ENCODE measurements at regions not wholly inside any gene's neighbourhood (a gene's known extent, or its start where the extent isn't known, plus 50 kb on each side); places are given as distances from the start of the nearest gene placed in this dataset.
"Not testable (repeated sequence)": the region's sequence is repeated elsewhere in the genome, so short reads cannot be mapped to it uniquely, and the experiment has no call there.

GRCh38 chr3:20810555-20810954, 624.5 kb upstream of the SGO1 start:
- no peak for DNase-seq

DNA sequence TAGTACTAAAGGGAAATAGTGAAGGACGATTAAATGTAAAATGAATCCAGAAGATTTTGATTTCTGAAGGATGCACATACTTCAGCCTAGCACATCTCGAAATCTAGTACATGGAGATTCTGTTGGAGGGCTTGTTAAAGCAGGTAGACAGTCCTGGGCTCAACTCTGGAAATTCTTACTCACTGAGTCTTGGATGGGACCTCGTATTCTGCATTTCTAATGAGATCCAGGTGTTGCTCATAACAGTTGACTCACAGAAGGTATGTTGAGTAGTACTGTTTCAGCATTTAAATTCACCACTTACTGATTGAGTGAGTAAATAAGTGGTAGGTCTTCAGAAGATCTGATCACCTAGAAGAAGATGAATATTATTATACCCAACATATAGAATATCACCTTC, 623.4 kb upstream of the SGO1 start:
- no peak for DNase-seq

DNA sequence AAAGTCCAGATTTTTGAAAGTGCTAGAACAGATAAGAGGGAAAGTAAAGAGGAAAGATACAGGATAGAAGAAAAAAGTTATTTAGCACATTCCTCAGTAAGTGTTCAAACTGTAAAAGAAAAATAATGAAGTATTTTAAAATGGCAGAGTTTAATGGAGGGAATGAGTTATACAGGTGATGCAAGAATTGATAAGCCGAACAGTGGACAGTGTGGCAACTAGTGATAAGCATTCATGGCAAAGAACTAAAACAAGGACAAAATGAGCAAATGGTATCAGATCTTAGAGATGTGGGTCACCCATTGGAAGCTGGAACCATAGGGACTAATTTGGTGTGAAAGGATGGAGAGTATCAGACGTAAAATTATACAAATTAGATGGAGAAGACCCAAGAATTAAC, 622.9 kb upstream of the SGO1 start:
- no peak for DNase-seq

DNA sequence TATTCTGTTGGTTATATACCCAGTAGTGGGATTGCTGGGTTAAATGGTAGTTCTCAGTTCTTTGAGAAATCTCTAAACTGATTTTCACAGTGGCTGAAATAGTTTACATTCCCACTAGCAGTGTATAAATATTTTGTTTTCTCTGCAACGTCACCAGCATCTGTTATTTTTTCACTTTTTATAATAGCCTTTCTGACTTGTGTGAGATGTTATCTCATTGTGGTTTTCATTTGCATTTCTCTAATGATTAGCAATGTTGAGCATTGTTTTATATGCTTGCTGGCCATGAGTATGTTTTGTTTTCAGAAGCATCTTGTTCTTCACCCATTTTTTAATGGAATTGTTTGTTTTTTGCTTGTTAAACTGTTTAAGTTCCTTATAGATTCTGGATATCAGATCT, 612.7 kb upstream of the SGO1 start:
- DNase-seq: no peak

- no peak for DNase-seq
These were observed 601.0 kb upstream of the SGO1 start for GRCh38 chr3:20787005-20787404.

GRCh38 chr3:20776692-20777091, 590.7 kb upstream of the SGO1 start:
- DNase-seq: no peak

DNA sequence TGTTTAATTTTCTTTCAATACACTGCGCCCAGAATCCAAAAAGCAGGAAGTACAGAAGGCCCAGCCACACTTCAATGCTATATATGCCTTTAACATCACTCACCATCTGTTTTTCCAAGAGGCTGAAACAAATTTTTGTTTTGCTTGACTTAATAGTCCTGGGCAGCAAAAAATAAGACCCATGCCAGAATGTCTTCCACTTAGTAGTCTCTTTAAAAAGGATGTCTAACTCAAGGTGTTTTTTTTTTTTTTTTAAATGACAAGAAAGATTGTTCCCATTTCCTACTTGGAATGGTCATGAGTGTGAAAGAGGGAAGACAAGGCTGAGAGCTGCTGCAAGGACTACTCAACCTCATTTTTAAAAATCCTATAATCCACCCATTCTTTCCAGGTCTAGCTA, 590.3 kb upstream of the SGO1 start:
- no peak for DNase-seq

DNA sequence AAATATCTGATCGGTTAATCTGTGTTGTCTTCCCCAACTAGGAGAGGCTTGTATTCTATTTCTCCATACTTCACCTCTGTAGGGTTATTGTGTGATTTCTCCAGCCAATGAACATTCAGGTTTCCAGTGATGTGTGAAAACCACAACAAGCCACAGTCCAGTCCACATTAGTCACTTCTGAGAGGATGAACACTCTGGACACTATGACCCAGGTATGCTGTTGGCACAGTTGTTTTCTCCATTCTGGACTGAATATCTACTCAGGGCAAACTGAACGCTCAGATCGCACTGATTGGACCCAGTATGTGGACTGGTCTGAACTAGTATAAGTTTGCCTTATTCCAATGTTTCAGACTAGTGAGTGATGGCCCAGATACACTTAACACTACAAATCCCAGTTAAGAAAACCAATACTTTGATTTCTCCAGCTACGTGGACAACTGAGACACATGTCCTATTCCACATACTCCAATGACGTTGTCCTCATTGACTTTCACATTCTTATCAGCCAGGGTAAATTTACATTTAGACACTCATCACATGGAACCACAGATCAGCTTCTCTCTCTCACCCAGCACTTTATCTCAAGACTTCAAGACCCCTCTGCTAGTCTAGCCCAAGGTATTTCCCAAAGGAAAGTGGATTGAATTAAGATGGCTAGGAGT, 587.4 kb upstream of the SGO1 start:
- DNase-seq: no peak

- DNase-seq: no peak
These were observed 586.9 kb upstream of the SGO1 start for GRCh38 chr3:20772869-20773268.

DNA sequence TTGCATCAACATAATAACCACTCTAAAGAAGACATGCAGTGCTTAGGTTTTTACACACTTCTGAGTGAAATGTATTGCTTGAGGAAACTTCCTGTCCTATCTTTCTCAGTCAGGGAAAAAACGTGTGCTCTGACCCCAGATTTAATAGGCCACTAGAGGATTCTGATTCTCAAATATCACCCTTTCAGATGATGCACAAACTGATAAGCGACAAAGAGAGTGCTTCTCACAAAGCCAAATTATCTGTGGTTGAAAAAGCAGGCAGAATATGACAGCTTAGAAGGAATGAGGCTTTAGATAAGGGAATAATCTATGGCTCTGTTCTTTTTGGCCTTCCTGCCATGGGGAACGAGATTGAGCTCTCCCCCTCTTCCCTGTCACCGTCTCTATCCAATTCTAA, 583.4 kb upstream of the SGO1 start:
- DNase-seq: no peak

GRCh38 chr3:20760981-20761380, 575.0 kb upstream of the SGO1 start:
- DNase-seq: no peak

DNA sequence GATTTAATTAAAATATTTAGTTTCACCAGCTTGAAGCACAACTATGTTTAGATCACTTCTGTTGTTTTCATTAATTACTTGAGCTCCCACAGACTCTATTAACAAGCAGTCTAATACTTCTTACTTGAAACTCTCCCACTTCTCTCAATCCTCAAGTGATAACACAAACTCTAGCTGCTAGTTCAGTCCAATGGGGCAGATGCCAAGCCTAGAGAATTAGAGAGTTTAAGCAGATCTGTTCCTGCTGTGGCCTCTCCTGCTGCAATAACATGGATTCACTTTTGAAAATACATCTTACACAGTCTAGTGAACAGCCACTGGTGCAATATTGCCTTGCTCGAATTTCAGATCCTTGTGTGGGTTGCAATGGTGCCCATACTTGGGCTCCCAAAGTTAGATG, 566.4 kb upstream of the SGO1 start:
- DNase-seq: no peak

DNA sequence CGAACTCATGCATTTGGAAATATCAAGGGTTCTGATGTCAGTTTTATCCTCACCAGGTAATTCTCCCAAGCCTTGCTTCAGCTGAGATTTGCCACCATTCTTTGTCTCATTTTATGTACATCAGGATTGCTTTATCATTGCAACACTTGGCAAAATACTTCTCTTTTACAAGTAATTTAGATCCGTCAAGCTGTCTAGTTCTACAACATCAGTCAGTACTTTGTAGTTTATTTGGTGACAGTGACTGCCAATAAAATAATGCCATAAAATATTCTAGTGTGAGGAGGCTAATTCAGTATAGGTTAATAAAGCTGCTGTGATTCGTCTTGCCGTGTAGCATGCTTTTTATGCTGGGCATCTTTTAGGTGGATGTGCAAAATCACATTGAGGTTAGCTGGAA, 565.3 kb upstream of the SGO1 start:
- DNase-seq: no peak

GRCh38 chr3:20747741-20748140, 561.7 kb upstream of the SGO1 start:
- no peak for DNase-seq

- no peak for DNase-seq
These were observed 557.7 kb upstream of the SGO1 start for GRCh38 chr3:20743553-20744321.

GRCh38 chr3:20742903-20743552, 557.0 kb upstream of the SGO1 start:
- DNase-seq: no peak

DNA sequence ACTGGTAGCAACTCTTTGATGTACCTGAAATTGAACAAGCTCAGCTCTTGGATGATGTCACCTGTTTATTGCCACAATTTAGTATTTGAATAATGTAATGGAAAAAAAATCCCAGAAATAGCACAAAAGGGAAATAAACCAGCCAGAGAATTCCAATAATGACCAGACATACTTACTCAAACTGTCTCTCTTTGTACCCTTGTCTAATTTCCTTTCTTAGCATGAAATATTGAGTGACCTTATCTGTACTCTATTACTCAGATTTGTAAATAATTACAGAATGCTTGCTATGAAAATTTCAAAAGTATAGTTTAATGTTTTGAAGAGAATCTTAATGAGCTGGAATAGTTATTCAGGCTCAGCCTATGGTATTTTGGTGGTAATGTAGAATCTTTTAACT, 555.4 kb upstream of the SGO1 start:
- DNase-seq: no peak

GRCh38 chr3:20739814-20740213, 553.8 kb upstream of the SGO1 start:
- no peak for DNase-seq

DNA sequence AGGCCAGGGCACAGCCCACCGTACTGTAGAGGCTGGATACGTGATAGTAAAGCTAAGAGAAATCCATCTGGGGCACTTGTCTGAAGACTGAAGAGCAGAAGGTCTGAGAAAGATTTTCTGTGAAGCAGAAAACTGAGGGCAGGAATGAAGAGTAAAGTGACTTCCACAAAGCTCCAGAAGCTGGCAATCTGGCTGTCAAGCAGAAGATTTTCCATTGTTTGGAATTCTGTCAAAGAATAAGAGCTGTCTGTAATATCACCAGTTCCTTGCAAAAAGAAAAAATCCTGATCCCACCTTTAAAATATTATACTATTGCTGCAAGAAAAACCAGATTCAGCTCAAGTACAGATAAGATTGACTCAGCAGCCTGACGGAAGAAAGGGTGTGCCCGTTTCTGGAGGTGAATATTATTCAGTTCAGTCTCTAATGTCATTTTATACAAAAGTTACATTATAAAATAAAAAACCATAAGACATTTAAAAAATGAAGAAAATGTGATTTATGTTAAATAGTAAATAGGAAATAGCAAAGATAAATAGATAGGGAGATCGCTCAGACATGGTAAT, 550.4 kb upstream of the SGO1 start:
- no peak for DNase-seq

DNA sequence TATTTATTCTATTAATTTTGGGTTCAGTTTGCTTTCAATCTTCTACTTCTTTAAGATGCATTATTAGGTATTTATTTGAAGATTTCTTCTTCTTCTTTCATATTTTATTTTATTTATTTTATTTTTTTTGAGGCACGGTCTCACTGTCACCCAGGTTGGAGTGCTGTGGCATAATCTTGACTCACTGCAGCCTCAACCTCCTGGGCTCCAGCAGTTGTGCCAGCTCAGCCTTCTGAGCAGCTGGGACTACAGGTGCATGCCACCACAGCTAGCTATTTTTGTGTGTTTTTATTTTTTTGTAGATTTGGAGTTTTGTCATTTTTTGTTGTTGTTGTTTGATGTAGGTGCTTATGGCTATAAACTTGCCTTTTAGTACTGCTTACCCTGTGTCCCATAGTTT, 543.2 kb upstream of the SGO1 start:
- DNase-seq: peak; percentile 55

DNA sequence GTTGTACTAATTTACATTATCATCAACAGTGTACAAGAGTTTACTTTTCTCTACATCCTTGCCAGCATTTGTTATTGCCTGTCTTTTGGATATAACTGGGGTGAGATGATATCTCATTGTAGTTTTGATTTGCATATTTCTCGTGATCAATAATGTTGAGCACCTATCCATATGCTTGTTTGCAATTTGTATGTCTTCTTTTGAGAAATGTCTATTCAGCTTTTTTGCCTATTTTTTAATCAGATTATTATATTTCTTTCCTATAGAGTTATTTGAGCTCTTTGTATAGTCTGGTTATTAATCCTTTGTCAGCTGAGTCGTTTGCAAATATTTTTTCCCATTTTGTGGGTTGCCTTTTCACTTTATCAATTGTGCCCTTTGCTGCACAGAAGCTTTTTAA, 540.8 kb upstream of the SGO1 start:
- DNase-seq: no peak

DNA sequence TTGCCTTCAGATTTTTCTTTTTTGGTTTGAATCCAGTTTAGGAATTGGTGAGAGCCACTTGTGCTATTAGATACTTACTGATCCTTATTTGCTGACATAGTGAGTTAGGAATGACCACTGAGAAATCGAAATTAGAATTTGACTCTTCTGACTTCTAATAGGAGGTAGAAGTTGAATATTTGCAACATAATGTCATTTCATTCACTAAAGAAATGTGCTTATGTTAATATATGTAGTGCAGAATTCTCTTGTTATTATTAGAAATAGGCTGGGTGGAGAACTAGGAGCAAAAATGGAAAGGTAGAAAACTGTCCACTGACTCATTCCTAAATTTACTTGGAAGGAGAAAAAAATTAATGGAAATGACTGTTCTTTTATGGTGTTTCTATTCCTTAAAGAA, 538.2 kb upstream of the SGO1 start:
- no peak for DNase-seq

GRCh38 chr3:20716425-20716824, 530.4 kb upstream of the SGO1 start:
- DNase-seq: not testable (repeated sequence)

DNA sequence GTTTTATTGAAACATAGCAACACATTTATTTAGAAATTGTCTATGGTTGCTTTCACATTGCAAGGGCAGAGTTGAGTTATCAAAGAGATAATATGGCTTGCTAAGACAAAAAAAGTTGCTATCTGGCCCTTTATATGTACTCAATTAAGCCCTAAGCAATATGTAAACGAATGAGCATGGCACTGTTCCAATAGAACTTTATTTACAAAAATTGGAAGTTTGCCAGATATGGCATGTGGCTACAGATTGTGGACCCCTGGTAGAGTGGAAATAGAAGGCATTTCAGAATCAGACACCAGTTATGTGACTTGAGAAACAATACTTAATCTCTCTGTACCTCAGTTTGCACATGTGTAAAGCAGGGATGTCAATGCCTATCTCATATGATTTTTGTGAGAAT, 515.6 kb upstream of the SGO1 start:
- DNase-seq: no peak
